NCI-H774 (cell line): ENCODE measurements at regions not wholly inside any gene's neighbourhood (a gene's known extent, or its start where the extent isn't known, plus 50 kb on each side); places are given as distances from the start of the nearest gene placed in this dataset.
A peak's percentile ranks its signal among the peaks of the same experiment; 100 is the strongest.
"Not testable (repeated sequence)": the region's sequence is repeated elsewhere in the genome, so short reads cannot be mapped to it uniquely, and the experiment has no call there.

Source experiments
- DNase-seq: peaks from one replicate; lab custom pipeline; 2025; lab: John Stamatoyannopoulos, UW

DNA sequence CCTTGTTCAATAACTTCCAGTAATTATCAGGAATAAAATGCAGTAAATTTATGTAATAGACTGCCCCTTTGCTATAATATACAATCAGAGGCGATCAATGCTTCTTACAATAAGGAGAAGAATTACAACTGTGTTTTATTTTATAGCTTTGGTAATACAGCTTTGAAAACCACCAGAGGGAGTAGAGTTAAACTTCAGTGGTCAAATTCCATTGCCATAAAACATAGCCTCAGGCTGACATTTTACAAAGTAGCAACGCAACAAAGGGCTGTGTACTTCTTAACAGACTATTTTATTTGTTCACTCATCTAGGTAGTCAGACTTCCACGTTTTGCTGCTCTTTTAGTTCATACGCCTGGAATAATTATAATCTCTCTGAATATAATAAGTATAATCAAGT, 58.5 kb downstream of the TEX13C start:
- DNase-seq, result no peak

DNA sequence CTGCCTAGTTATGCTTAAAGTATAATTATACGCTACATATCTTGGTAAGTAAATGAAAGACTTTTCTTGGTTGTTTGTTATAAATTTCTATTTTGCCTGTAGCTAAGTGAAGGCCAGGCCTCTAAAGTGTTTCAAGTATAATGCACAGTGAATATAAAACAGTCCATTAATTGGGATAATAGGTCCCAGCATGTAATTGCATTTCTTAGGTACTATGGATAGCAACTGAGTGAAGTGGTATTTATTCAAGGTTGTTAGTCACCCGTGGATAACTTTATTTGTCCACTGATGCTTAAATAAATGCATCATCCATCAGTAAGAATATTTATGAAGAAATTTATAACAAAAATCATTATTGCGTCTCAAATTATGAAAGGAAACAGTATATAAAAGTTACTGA, 59.1 kb downstream of the TEX13C start:
- peak; percentile 9 for DNase-seq

DNA sequence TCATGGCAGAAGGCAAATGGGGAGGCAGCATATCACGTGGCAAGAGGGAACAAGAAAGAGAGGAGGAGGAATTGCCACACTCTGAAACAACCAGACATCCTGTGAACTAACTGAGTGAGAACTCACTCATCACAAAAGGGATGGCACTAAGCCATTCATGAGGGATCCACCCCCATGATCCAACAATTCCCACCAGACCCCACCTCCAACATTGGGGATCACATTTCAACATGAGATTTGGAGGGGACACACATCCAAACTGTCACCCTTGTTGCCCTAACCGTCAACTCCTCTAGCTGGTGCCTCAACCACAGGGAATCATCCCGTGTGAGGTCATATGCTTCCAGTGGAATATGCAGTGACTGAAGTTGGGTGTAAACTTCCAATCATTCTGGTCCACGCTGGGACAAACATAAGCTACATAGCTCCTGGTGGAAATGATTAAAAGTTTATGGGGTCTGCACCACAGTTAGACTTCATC, 62.5 kb downstream of the TEX13C start:
- no peak for DNase-seq

DNA sequence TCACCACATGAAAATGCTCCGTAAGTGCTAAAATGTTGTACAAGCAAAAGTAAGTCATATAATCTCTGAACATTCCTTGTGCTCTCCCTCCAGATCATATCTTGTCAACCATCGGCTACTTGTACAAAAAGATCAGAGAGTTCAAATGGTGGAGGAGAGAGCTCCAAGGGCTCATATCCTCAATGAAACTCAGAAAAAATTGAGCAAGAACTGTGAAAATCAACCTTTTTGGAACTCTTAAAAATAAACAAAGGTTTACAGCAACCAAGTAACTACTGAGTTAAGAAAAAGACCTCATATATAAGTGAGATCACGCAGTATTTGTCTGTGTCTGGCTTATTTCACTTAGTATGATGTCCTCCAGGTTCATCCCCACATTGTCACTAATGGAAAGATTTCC, 63.2 kb downstream of the TEX13C start:
- DNase-seq, result no peak

GRCh38 chrX:125384867-125385266, 65.2 kb downstream of the TEX13C start:
- DNase-seq, result no peak

DNA sequence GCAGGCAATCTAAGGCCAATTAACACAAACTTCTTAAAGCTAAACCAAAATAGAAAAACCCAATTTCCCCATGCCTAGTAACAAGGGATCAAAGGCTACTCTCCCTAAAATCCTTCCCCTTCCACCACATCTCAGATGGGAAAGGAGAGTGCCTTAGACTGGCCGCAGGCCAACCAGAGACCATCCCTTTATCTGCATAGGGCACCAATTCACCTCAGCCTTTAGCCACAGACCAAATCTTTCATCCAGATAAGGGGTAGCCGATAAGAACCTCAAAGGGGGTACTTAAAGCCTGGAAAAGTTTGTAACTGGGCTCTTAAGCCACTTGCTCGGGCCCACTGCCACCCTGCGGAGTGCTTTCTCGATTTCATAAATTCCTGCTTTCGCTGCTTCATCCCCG, 68.3 kb downstream of the TEX13C start:
- no peak for DNase-seq

DNA sequence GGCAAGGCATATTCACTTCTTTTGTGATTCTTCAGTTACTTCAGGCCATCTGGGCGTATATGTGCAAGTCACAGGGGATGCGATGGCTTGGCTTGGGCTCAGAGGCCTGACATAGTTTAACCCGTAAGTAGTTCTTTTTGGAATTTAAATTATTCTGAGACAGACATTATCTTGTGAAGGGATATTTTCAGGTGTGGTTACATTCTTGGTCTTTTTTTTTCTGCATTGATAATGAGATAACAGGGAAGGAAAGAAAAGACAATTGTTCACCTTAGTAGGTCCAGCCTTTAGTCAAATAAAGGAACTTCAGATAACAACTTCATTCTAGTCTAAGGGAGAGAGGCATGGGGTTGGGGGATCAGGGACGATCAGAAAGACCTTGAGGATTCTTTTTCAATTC, 74.8 kb downstream of the TEX13C start:
- no peak for DNase-seq

DNA sequence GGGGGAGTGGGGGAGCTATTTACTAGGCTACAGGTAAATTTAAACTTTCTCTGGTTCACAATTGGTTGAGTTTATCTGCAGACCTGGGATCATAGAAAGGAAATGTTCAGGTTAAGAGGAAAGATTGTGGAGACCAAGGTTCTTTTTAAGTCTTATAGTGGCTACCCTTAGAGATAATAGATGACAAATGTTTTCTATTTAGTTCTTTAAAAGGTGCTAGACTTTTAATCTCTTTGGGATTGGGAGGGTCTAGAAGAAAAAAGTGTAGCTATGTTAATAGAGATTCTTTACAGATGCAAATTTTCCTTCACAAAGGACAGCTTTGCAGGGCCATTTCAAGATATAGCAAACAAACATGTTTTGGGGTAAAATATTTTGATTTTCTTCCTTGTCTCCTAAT, 76.0 kb downstream of the TEX13C start:
- no peak for DNase-seq

GRCh38 chrX:125398959-125399440, 79.3 kb downstream of the TEX13C start:
- DNase-seq, result no peak

GRCh38 chrX:125402807-125403206, 83.1 kb downstream of the TEX13C start:
- no peak for DNase-seq

GRCh38 chrX:125404667-125405160, 85.0 kb downstream of the TEX13C start:
- DNase-seq, result no peak

DNA sequence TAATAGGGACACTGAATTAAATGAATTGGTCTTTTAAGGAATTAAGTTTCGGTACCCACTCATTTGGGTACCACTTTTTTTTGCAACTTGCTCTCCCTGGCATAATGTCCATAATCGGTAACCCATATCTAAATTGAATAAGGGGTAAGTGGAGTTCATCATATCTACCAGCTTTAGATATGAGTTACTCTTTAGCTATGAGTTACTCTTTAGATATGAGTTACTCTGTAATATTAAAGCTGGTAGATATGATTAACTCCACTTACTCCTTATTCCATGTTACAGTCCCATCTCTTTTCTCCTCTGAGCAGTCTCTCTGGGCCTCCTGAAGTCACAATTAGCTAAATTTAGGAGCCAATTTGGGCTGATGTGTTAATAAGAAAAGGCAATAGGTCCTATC, 85.7 kb downstream of the TEX13C start:
- no peak for DNase-seq

- no peak for DNase-seq
Measured at GRCh38 chrX:125407314-125407713, 87.6 kb downstream of the TEX13C start.

GRCh38 chrX:125420809-125421208, 101.1 kb downstream of the TEX13C start:
- DNase-seq, result no peak

GRCh38 chrX:125422986-125423385, 103.3 kb downstream of the TEX13C start:
- no peak for DNase-seq

GRCh38 chrX:125424536-125424935, 104.9 kb downstream of the TEX13C start:
- no peak for DNase-seq

- peak; percentile 37 for DNase-seq
Measured at GRCh38 chrX:125436855-125437254, 117.2 kb downstream of the TEX13C start.

GRCh38 chrX:125439194-125439849, 119.7 kb downstream of the TEX13C start:
- DNase-seq, result no peak

- DNase-seq, result no peak
Measured at GRCh38 chrX:125444659-125445058, 125.0 kb downstream of the TEX13C start.

GRCh38 chrX:125475482-125475881, 155.8 kb downstream of the TEX13C start:
- no peak for DNase-seq

DNA sequence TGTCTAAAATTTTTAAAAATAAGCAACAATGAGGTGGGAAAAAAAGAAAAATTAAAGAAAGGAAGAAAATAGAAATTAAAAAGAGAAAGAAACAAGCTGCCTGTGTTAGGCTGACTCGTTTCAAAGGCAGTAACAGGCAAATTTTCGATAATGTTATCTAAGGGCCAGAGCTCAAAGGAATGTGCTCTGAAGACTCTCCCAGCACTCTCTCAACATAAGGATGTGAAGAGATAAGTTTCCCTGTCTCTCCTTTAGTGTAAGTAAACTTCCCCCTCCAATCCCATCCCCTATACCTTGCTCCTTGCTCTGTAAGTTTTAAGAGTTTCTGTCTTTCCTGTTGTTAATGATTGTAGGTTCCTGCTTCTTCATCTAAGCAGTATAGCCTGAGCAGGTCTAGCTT, 172.8 kb downstream of the TEX13C start:
- no peak for DNase-seq

- DNase-seq, result not testable (repeated sequence)
Measured at GRCh38 chrX:125493004-125493403, 173.3 kb downstream of the TEX13C start.

DNA sequence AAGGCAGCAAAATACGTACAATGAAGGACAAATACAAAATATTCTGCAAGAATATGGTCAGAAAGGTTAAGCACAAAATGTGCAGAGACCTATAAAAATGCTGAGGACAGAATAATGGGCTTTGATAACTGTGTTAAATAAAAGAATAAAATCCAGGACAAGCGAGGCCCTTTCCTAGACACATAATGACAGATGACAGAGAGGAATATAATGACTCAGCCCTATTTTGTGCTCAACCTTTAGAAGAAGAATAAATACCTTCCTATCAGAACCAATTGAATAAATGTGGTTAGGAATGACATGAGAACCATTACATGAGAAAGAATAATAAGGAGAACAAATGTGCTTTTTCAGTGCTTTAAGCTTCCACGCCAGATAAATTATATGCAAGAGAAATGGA, 178.0 kb downstream of the TEX13C start:
- no peak for DNase-seq

DNA sequence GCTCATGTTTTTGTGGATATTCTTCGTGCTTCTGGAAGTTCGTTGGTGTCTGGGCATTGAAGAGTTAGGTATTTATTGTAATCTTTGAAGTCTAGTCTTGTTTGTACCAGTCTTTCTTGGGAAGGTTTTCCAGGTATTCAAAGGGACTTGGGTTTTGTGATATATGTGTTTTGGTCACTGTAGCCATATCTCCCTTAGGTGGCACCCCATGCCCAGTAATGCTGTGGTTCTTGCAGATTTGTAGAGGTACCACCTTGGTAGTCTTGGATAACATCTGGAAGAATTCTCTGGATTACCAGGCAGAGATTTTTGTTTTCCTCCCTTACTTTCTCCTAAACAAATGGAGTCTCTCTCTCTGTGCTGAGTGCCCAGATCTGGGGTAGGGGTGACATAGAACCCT, 184.1 kb downstream of the TEX13C start:
- DNase-seq, result no peak
